Choroid plexus epithelial cell (primary cell): ENCODE measurements at regions not wholly inside any gene's neighbourhood (a gene's known extent, or its start where the extent isn't known, plus 50 kb on each side); places are given as distances from the start of the nearest gene placed in this dataset.
"Not testable (repeated sequence)": the region's sequence is repeated elsewhere in the genome, so short reads cannot be mapped to it uniquely, and the experiment has no call there.

ENCODE experiments used
- DNase-seq: peaks from one replicate; pipeline ENCODE4 v3.0.0-alpha.2; 2010; ENCODE audit warnings: low read depth
- H3K4me3 ChIP-seq: 2 replicates; pipeline ENCODE4 v1.5.1; 2011; ENCODE audit warnings: low read depth, mild to moderate bottlenecking, control low read depth, low read length, moderate library complexity
- CTCF ChIP-seq: conservative IDR thresholded peaks from 2 replicates; pipeline ENCODE4 v1.5.1; 2011; ENCODE audit warnings: low read depth, mild to moderate bottlenecking, control low read depth, inconsistent platforms, low read length, moderate library complexity

- no peak for TF ChIP-seq CTCF
- DNase-seq: no peak
- no peak overlapping the region for H3K4me3 ChIP-seq
Measured at GRCh38 chr9:135408476-135409254, 70.9 kb upstream of the PPP1R26 start.

- no peak overlapping the region for H3K4me3 ChIP-seq
- no peak for TF ChIP-seq CTCF
- no peak for DNase-seq
Measured at GRCh38 chr9:135409286-135410200, 70.0 kb upstream of the PPP1R26 start.

GRCh38 chr9:135410421-135410820 is 69.2 kb upstream of the PPP1R26 start:
- DNase-seq: no peak
- H3K4me3 ChIP-seq: no peak overlapping the region
- TF ChIP-seq CTCF: no peak

GRCh38 chr9:135410831-135411473 is 68.6 kb upstream of the PPP1R26 start:
- DNase-seq: no peak

GRCh38 chr9:135411605-135412004 is 68.0 kb upstream of the PPP1R26 start:
- not testable (repeated sequence) for H3K4me3 ChIP-seq, DNase-seq

More at GRCh38 chr9:135410831-135411473, 68.6 kb upstream of the PPP1R26 start:
- no peak for TF ChIP-seq CTCF
- no peak overlapping the region for H3K4me3 ChIP-seq

- H3K4me3 ChIP-seq: not testable (repeated sequence)
- peak; percentile 76 for TF ChIP-seq CTCF
- DNase-seq: peak; percentile 55
Measured at GRCh38 chr9:135412315-135413085, 67.1 kb upstream of the PPP1R26 start.
